ENCODE measurements at regions not wholly inside any gene's neighbourhood (a gene's known extent, or its start where the extent isn't known, plus 50 kb on each side); places are given as distances from the start of the nearest gene placed in this dataset.
"Not testable (repeated sequence)": the region's sequence is repeated elsewhere in the genome, so short reads cannot be mapped to it uniquely, and the experiment has no call there.

GRCh38 chr2:878245-878930 is 72.3 kb upstream of the SNTG2 start:
- DNase-seq (ENCODE audit: low read depth in 2 of 2) = no peak

GRCh38 chr2:877747-878146 is 72.9 kb upstream of the SNTG2 start:
- no peak for DNase-seq (ENCODE audit: low read depth in 2 of 2)

DNA sequence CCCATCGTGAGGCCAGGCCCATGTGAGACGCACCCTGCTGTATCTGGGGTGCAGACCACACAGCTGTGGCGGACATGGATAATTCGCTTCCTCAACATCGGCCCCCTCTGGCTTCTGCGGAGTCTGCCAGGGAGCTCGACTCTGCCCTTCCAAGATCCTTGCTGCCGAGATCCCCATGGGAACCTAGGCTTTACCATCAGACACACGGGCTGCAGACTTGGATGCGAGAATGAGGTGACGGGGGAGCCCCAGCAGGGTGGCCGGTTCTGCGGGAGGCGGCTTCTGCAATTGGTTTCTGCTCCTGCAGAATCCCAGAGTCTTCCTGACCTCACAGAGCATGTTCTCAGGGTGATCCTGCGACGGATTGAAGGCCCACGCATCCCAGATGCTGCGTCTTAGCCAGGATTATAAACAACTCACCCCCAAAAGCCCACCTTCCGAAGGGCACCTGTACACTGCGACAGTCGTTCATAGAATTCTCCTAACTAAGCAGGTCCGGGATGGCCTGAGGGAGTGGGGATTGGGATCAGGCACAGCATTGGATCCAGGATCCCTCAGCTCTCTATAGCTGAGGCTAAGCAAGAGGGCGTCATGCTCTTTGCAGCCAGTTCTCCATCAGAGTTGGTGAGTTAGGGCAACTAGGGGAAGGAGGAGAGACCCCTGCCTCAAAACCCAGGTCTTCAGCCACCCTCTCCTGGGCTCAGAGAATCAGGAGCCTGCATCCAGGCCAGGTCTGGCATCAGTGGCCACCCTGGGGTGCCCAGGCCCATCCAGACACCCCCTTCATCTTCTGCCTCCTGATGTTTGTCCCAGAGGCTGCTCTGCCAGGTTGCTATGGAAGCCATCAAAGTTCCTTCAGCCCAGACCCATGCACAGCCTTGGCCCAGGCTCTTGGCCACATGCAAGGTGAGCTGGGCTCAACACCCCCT is 74.7 kb upstream of the SNTG2 start:
- no peak for DNase-seq (ENCODE audit: low read depth in 2 of 2)

DNA sequence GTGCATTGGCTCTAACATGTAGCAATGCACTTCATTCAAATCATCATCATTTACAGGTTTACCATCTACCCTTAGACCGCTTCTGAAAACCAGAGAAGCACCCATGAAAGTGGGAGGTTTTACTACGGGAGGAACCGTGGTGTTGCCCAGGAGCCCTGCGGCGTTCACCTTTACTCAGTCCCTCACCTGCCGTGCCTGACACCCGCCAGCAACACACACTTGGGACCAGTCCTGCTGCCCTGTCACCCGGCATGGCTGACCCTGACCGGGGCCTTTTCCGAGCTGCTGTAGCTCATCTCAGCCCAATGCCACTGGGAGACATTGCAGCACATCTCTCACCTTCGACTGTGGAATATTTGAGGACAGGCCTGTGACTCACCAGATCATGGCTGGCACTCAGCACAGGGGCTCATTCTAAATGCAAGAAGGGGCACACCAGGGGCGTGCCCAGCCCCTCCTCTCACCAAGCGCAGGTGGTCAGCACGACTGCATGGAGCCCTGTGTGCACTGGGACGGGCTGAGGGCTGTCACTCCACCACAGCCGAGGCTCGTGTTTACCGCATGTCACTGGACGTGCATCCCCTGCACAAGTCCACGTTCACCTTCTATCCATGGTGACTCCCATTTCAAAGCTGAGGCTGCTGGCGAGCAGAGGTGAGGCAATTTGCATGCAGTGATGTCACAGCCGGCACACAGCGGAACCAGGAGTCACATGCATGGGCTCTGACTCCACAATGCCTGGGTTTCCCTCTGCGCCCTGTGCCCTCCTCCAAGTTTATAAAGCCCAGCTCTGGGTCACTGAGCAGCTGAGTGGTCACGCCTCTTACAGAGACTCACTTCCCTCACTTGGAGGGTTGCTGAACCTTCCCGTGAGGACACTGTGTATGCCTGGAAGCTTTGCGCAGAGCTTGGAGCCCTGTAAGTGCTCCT is 76.7 kb upstream of the SNTG2 start:
- DNase-seq (ENCODE audit: low read depth in 2 of 2) = no peak

DNA sequence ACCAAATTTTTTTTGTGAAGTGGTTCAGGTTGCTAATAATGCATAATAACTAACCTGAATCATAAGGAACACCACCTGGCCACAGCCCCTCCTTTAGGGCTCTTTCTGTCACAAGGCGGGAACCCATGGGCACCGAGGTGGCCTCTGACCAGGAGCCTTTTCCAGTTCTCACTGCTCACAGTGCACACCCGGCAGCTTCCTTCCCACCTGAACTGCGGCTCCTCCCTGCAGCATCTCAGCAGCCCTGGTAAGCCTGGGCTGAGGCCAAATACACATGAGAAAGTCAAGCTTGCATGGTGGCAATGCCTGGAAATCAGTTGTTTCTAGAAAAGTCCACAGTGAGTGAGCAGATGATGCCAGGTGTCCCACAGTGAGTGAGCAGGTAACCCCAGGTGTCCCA is 77.6 kb upstream of the SNTG2 start:
- no peak for DNase-seq (ENCODE audit: low read depth in 2 of 2)

GRCh38 chr2:871926-872680 is 78.5 kb upstream of the SNTG2 start:
- DNase-seq (ENCODE audit: low read depth in 2 of 2) = no peak

DNA sequence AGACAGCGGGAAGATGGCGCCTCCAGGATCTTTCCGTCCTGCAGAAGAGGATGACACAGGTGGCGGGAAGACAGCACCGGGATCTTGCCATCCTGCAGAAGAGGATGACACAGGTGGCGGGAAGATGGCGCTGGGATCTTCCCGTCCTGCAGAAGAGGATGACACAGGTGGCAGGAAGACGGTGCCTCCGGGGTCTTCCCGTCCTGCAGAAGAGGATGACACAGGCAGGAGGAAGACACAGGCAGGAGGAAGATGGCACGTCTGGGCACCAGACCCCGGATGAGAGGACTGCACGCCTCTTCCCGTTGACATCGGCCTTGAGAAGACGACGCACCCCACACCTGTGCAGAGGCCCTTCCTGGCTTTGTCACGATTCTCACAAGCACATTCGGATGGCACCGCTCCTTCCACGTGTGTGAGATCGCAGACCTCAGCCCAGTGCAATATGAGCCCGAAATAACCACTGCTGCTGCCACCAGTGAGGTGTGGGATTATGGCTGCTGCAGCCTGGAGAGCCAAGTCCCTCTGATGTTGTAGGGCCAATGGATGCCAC is 79.4 kb upstream of the SNTG2 start:
- no peak for DNase-seq (ENCODE audit: low read depth in 2 of 2)

DNA sequence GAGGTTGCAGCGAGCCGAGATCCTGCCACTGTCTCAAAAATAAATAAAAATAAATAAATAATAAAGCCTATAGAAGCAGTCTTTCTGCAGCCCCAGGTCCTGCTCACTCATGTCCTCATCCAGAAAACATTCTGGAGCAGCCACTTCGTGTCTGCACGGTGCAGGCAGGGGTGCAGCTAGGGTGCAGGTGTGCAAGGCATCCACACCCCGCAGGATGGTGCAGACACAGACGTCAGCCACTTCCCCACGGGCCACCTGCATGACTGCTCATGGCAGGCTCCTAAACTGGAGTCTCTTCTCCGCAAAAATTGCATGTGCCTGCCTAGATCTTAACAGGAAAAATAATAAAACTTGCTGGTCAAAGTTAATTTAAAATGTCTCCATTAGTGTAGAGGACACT is 80.2 kb upstream of the SNTG2 start:
- DNase-seq (ENCODE audit: low read depth in 2 of 2) = no peak

DNA sequence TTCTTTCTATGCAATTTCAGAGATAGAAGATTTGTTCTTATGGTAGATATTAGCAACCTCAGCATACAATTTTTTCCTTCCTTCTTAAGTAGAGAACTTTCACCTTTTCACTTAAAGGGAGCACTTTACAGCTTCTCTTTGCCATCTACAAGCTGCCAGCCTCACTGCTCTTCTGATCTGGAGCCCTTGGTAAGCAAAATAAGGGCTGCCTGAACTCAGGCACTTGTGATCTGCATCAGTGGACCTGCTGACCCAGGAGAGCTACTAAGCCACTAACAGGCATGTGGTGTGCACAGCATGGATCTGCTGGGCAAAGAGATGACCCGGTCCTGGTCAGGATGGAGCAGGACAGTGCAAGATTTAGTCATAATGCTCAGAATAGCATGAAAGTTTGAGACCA is 80.8 kb upstream of the SNTG2 start:
- DNase-seq (ENCODE audit: low read depth in 2 of 2) = no peak

DNA sequence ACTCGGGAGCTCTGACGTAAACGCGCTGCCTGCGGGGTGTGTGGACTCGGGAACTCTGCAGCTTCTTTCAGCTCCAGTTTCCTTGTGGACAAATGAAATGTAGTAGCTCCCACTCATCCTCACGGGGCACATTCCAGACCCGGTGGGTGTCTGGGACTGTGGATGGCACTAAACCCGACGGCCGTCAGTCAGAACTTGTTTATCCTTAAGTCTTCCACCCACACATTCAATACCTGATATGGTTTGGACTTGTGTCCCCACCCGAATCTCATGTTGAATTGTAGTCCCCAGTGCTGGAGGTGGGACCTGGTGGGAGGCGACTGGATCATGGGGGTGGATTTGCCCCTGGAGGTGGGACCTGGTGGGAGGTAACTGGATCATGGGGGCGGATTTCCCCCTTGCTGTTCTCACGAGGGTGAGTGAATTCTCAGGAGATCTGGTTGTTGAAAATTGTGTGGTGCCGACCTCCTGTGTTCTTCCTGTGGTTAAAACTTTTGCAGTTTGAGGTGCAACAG is 81.2 kb upstream of the SNTG2 start:
- no peak for DNase-seq (ENCODE audit: low read depth in 2 of 2)

DNA sequence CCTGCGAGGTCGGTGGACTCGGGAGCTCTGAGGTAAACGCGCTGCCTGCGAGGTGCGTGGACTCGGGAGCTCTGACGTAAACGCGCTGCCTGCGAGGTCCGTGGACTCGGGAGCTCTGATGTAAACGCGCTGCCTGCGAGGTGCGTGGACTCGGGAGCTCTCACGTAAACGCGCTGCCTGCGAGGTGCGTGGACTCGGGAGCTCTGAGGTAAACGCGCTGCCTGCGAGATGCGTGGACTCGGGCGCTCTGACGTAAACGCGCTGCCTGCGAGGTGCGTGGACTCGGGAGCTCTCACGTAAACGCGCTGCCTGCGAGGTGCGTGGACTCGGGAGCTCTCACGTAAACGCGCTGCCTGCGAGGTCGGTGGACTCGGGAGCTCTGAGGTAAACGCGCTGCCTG is 81.8 kb upstream of the SNTG2 start:
- not testable (repeated sequence) for DNase-seq (ENCODE audit: low read depth in 2 of 2)

DNA sequence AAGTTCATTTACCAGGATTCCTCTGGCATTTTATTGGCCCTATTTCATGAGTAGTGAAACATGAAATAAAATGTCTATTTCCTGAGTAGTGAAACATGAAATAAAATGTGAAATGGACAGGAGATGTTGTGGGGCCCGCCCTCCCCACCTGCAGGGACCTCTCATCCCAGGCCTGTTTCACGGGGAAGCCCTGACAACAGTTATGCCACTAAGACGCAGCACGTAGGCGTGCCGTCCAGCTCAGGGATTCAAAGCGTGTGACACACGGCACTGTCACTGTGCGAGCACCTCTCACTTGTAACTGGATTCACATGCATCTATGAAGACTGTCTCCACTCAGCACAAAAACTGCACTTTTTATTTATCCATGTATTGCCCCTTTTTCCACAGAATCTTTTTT is 83.4 kb upstream of the SNTG2 start:
- DNase-seq (ENCODE audit: low read depth in 2 of 2) = no peak

GRCh38 chr2:866887-867286 is 83.8 kb upstream of the SNTG2 start:
- no peak for DNase-seq (ENCODE audit: low read depth in 2 of 2)

GRCh38 chr2:866009-866680 is 84.5 kb upstream of the SNTG2 start:
- DNase-seq (ENCODE audit: low read depth in 2 of 2) = no peak

- no peak for DNase-seq (ENCODE audit: low read depth in 2 of 2)
These were observed 86.0 kb upstream of the SNTG2 start for GRCh38 chr2:864501-865106.

- no peak for DNase-seq (ENCODE audit: low read depth in 2 of 2)
These were observed 86.8 kb upstream of the SNTG2 start for GRCh38 chr2:863732-864450.

DNA sequence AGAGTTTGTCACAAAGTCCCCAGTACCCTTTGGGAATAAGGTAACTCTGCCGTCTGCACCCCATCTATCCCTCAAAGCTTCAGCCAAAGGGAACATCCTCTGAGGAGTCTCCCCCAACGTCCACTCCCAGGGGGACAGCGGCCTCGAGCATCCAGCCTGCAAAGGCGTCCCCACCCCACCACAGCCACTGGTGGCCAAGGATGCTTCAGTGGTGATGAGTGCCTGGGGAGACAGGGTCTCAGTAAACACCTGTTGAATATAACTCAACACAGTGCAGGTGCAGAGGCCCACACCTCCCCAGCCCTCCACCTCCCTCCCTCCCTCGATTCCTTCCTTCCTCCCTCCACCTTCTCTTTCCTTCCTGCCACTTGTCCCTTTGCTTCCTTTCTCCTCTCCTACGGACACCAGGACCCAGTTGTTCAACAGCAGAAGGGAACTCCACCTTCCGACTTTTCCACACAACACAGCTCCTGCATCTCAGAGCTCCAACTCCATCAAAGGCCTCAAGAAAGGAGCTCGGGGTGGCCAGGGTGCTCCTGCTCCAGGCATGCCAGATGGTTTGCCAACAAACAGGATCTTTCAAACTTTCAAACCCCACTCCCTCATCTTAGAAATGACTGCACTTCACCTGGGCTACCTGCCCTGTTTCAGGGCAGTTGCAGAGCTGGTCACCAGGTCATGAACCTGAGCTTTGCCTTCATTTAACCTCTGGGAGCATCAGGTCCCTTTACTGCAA is 87.8 kb upstream of the SNTG2 start:
- no peak for DNase-seq (ENCODE audit: low read depth in 2 of 2)

DNA sequence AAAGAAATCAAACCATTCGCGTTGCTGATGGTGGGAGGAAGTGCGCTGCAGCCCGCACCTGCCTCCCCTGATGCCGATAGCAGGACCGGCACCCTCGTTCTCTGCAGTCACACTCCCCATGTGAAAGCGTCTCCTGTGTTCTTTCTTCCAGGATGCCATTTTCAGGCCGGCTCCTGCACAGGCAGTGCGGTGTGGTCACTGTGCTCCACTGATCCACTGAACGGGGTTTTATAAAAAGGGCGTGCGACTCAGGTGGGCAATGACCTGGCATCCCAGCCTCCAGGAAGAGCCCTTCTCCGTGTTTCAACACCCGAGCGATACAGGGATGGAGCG is 88.3 kb upstream of the SNTG2 start:
- DNase-seq (ENCODE audit: low read depth in 2 of 2) = no peak
